Smooth muscle cell (in vitro differentiated cells): ENCODE measurements at regions not wholly inside any gene's neighbourhood (a gene's known extent, or its start where the extent isn't known, plus 50 kb on each side); places are given as distances from the start of the nearest gene placed in this dataset.

Experiments used
- DNase-seq: peaks from one replicate; lab custom pipeline; 2025; ENCODE audit not compliant: unreplicated experiment; lab: John Stamatoyannopoulos, UW
- H2AFZ ChIP-seq: fragments of 200-600 bp; sonication (generic); 2 replicates; pipeline ENCODE4 v1.6.0; 2016; ENCODE audit warnings: antibody characterized with exemption, low read depth, mild to moderate bottlenecking
- H3F3A ChIP-seq: fragments of 200-600 bp; sonication (generic); 2 replicates; pipeline ENCODE4 v1.6.0; 2017; ENCODE audit warnings: antibody characterized with exemption, low read depth
- H3K27ac ChIP-seq: fragments of 200-600 bp; sonication (generic); 2 replicates; pipeline ENCODE4 v1.5.1; 2016; ENCODE audit warnings: low read depth, mild to moderate bottlenecking
- H3K27me3 ChIP-seq: fragments of 200-600 bp; sonication (generic); 2 replicates; pipeline ENCODE4 v1.6.1; 2016; ENCODE audit warnings: low read depth, mild to moderate bottlenecking
- H3K36me3 ChIP-seq: fragments of 200-600 bp; sonication (generic); 2 replicates; pipeline ENCODE4 v1.5.1; 2016; ENCODE audit warnings: low read depth
- H3K4me1 ChIP-seq: fragments of 200-600 bp; sonication (generic); 2 replicates; pipeline ENCODE4 v1.5.1; 2016; ENCODE audit warnings: low read depth
- H3K4me2 ChIP-seq: fragments of 200-600 bp; sonication (generic); 2 replicates; pipeline ENCODE4 v1.6.0; 2016; ENCODE audit warnings: mild to moderate bottlenecking
- H3K4me3 ChIP-seq: fragments of 200-600 bp; sonication (generic); 2 replicates; pipeline ENCODE4 v1.5.1; 2016; ENCODE audit warnings: mild to moderate bottlenecking
- H3K79me2 ChIP-seq: fragments of 200-600 bp; sonication (generic); 2 replicates; pipeline ENCODE4 v1.6.0; 2016; ENCODE audit warnings: low read depth, mild to moderate bottlenecking
- H3K9ac ChIP-seq: fragments of 200-600 bp; sonication (generic); 2 replicates; pipeline ENCODE4 v1.6.0; 2016; ENCODE audit warnings: low read depth
- H3K9me3 ChIP-seq: fragments of 200-600 bp; sonication (generic); replicated peaks from 2 replicates; pipeline ENCODE4 v1.5.1; 2016; ENCODE audit warnings: low read depth
- H4K20me1 ChIP-seq: fragments of 200-600 bp; sonication (generic); 2 replicates; pipeline ENCODE4 v1.6.0; 2016; ENCODE audit warnings: low read depth
- WGBS: methylation state at CpG from one replicate; pipeline ENCODE4 v1.1.7; 2016; ENCODE audit warnings: low lambda C conversion rate; 5-methylcytosine and 5-hydroxymethylcytosine counted together
- TF ChIP-seq, protein P1 (sequence below): fragments of 200-600 bp; sonication (generic); IDR thresholded peaks from 2 replicates; pipeline ENCODE4 v1.5.1; 2017; ENCODE audit warnings: borderline replicate concordance, mild to moderate bottlenecking, antibody characterized with exemption; ENCODE audit not compliant: insufficient read depth, poor library complexity, severe bottlenecking

DNA sequence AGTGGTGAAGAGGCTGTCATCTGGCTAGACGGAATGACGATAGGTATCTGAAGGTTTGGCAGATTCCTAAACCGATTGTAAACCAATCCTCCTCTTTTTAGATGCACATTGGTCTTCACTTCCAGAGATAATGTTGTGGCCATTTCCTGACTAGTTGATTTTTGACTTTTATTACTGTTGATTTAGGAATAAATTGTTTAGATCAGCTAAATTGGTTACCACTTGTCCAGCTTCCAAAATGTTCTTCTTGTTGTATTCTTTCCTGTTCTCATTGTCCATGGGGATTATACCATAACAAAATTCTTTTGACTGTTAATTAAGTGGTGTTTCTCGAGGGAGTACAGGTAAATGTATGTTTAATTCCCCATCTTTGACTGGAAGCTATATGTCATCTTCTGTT, 119.7 kb downstream of the MACROH2A1 start:
- Histone ChIP-seq H3K79me2 (no peaks in the 10 kb centered on the region), H3K27me3 (no peaks in the 10 kb centered on the region), H3K36me3 (no peaks in the 10 kb centered on the region), H3K4me3 (no peak overlapping the region), H3K9me3 (no peaks in the 10 kb centered on the region), H2AFZ (no peak overlapping the region), H3F3A (peaks cover 6% of the 10 kb centered on the region), H3K4me2 (no peak overlapping the region), H4K20me1 (no peaks in the 10 kb centered on the region), H3K27ac (no peak overlapping the region), H3K4me1 (no peaks in the 10 kb centered on the region), H3K9ac (no peak overlapping the region)
- no peak for DNase-seq
- 91% methylated on average over 4 of the region's 4 CpGs for WGBS
- TF ChIP-seq, protein P1, sequence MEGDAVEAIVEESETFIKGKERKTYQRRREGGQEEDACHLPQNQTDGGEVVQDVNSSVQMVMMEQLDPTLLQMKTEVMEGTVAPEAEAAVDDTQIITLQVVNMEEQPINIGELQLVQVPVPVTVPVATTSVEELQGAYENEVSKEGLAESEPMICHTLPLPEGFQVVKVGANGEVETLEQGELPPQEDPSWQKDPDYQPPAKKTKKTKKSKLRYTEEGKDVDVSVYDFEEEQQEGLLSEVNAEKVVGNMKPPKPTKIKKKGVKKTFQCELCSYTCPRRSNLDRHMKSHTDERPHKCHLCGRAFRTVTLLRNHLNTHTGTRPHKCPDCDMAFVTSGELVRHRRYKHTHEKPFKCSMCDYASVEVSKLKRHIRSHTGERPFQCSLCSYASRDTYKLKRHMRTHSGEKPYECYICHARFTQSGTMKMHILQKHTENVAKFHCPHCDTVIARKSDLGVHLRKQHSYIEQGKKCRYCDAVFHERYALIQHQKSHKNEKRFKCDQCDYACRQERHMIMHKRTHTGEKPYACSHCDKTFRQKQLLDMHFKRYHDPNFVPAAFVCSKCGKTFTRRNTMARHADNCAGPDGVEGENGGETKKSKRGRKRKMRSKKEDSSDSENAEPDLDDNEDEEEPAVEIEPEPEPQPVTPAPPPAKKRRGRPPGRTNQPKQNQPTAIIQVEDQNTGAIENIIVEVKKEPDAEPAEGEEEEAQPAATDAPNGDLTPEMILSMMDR, result no peak

DNA sequence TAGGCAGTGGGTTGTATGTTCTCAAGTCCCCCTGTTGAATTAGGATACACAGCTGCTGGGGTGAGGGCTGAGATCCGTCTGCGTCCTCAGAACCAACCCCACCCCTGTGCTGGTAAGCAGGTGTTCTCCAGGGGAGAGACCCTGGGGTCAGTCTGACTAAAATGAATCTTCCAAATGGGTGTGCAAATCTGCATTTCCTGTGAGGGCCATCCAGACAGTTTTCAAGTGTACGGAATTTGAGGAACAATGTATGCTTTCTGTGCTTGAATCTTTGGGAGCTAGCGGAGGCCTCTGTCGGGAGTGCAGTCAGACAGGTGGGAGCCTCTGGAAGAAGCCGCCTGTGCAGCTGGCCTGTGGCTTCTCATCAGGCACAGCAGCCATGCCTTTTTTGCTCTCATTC, 122.9 kb downstream of the MACROH2A1 start:
- Histone ChIP-seq H3K4me3 (no peak overlapping the region), H4K20me1 (no peaks in the 10 kb centered on the region), H3K9ac (no peak overlapping the region), H3K36me3 (no peaks in the 10 kb centered on the region), H3K4me1 (peaks cover 3% of the 10 kb centered on the region), H3K9me3 (no peaks in the 10 kb centered on the region), H3K27me3 (no peaks in the 10 kb centered on the region), H3F3A (peaks cover 6% of the 10 kb centered on the region), H3K27ac (no peak overlapping the region), H2AFZ (no peak overlapping the region), H3K79me2 (no peaks in the 10 kb centered on the region), H3K4me2 (no peak overlapping the region)
- DNase-seq, result no peak
- 81% methylated on average over 6 of the region's 6 CpGs for WGBS
- TF ChIP-seq, protein P1, result no peak

DNA sequence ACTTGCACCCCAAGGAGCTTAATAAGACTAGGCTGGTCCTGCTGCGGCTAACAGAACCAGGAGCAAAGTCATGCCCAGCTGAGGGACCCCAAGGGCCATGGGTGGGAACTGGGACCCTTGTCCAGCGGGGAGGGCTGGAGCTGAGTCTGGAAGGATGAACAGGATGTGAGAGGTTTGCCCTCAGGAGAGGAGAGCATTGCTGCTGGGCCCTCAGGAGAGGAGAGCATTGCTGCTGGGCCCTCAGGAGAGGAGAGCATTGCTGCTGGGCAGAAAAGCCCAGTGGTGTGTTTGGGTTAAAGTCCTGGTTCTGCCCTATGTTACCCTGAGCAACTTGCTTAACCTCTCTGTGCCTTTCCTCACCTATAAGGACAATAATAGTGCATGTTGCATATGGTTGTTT, 125.8 kb downstream of the MACROH2A1 start:
- no peak for DNase-seq

GRCh38 chr5:135272311-135272805, 126.7 kb downstream of the MACROH2A1 start:
- Histone ChIP-seq H3K4me3 (no peak overlapping the region), H3K36me3 (no peaks in the 10 kb centered on the region), H4K20me1 (no peaks in the 10 kb centered on the region), H3F3A (peaks cover 6% of the 10 kb centered on the region), H3K4me2 (peak overlapping the region; percentile 57), H3K9me3 (no peaks in the 10 kb centered on the region), H3K9ac (no peak overlapping the region), H3K27ac (peak overlapping the region; percentile 94), H3K27me3 (no peaks in the 10 kb centered on the region), H2AFZ (no peak overlapping the region), H3K79me2 (no peaks in the 10 kb centered on the region), H3K4me1 (peaks cover 16% of the 10 kb centered on the region)
- TF ChIP-seq, protein P1, result no peak
- DNase-seq, result no peak
- 57% methylated on average over 11 of the region's 11 CpGs for WGBS

More for the DNA sequence above, 125.8 kb downstream of the MACROH2A1 start:
- no peak overlapping the region for H3K27ac ChIP-seq
- H3K9ac ChIP-seq, result no peak overlapping the region
- H3K36me3 ChIP-seq, result no peaks in the 10 kb centered on the region
- peaks cover 11% of the 10 kb centered on the region for H3K4me1 ChIP-seq
- H3K9me3 ChIP-seq, result no peaks in the 10 kb centered on the region
- H3K4me3 ChIP-seq, result no peak overlapping the region
- no peak overlapping the region for H3K4me2 ChIP-seq
- no peaks in the 10 kb centered on the region for H4K20me1 ChIP-seq
- no peaks in the 10 kb centered on the region for H3K79me2 ChIP-seq
- H3K27me3 ChIP-seq, result no peaks in the 10 kb centered on the region
- no peak overlapping the region for H2AFZ ChIP-seq
- 100% methylated on average over 2 of the region's 2 CpGs for WGBS
- TF ChIP-seq, protein P1, result no peak
- H3F3A ChIP-seq, result peaks cover 6% of the 10 kb centered on the region
